ENCODE measurements at regions not wholly inside any gene's neighbourhood (a gene's known extent, or its start where the extent isn't known, plus 50 kb on each side); places are given as distances from the start of the nearest gene placed in this dataset.
"Not testable (repeated sequence)": the region's sequence is repeated elsewhere in the genome, so short reads cannot be mapped to it uniquely, and the experiment has no call there.

GRCh38 chr3:181921220-181921619 lies 209.5 kb downstream of the SOX2 start:
- DNase-seq: no peak

DNA sequence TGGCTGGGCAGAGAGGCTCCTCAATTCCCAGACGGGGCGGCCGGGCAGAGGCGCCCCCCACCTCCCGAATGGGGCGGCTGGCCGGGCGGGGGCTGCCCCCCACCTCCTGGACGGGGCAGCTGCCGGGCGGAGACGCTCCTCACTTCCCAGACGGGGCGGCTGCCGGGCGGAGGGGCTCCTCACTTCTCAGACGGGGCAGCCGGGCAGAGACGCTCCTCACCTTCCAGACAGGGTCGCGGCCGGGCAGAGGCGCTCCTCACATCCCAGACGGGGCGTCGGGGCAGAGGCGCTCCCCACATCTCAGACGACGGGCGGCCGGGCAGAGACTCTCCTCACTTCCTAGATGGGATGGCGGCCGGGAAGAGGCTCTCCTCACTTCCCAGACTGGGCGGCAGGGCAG lies 214.1 kb downstream of the SOX2 start:
- DNase-seq: not testable (repeated sequence)

- DNase-seq: no peak
Measured at GRCh38 chr3:181929501-181929900, 217.8 kb downstream of the SOX2 start.

- DNase-seq: no peak
Measured at GRCh38 chr3:181930105-181930504, 218.4 kb downstream of the SOX2 start.

- DNase-seq: no peak
Measured at GRCh38 chr3:181932039-181932438, 220.3 kb downstream of the SOX2 start.

- DNase-seq: no peak
Measured at GRCh38 chr3:181933052-181933618, 221.4 kb downstream of the SOX2 start.

GRCh38 chr3:181935915-181936314 lies 224.2 kb downstream of the SOX2 start:
- DNase-seq: no peak

DNA sequence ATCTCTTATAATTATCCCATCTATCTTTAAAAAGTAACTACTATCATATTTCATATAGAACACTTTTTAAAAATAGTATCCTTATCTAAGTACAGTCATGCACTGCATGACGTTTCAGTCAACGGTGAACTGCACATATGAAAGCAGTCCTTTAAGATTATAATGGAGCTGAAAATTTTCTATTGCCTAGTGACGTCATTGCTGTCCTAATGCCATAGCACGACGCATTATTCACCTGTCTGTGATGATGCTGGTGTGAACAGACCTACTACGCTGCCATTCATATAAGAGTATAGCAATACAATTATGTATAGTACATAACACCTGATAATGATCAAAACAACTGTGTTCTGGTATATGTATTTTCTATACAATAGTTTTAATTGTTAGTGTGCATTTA lies 225.0 kb downstream of the SOX2 start:
- DNase-seq: no peak

GRCh38 chr3:181938580-181938979 lies 226.9 kb downstream of the SOX2 start:
- DNase-seq: not testable (repeated sequence)

DNA sequence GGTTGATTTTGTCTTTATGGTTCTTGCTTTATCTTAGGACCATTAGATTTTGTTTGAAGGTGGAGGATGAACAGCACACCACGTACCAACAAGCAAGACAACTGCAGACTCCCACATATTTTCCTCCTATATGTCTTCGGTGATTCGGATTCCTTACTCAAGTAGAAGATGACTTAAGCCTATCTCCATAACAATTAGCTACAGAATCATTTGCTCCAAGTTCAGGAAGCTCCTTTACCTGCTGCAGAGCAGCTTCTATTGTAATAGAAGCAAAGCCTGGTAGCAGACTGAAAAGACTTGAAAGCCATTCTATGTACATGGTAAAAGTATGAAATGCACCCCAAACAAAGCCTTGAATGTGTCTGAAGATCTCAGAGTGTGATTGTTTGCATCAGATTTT lies 229.0 kb downstream of the SOX2 start:
- DNase-seq: no peak

GRCh38 chr3:181941250-181941649 lies 229.5 kb downstream of the SOX2 start:
- DNase-seq: no peak

DNA sequence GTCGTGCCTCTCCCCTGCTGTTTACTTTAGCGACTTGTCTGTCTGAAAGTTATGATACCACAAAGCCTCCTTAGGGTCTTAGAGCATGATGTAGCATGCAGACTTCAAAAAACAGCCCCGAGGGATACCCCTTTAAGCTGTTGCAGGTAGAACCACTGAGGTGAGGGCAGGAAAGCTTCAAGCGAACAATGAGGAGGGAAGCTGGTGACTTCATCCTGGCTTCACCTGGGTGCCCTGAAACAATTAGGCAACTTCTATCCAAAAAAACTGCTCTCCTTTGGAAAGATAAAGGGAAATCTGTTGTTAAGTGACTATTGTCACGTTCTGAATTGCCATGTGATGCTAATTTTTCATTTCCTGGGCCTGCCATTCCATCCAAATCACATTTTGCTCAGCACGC lies 231.6 kb downstream of the SOX2 start:
- DNase-seq: no peak

DNA sequence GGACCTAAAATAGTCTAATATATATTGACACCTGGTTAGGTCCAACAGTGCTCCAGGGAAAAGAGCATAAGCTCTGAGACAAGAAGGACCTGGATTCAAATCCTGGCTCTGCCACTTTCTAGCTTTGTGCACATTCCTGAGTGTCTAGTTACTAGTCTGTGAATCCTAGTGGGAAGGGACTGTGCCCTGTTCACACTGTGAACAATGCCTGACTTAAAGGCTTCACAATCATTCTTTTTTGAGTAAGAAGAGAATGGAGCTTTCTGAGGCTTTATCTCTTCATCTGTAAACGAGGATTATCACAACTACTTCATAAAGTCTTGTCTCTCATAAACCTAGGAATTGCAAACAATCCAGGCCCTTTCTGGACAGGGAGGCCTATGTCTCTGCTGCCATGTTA lies 235.9 kb downstream of the SOX2 start:
- DNase-seq: no peak

- no peak for DNase-seq
Measured at GRCh38 chr3:181948286-181948685, 236.6 kb downstream of the SOX2 start.

- no peak for DNase-seq
Measured at GRCh38 chr3:181952221-181952620, 240.5 kb downstream of the SOX2 start.

- no peak for DNase-seq
Measured at GRCh38 chr3:181952929-181953328, 241.2 kb downstream of the SOX2 start.

DNA sequence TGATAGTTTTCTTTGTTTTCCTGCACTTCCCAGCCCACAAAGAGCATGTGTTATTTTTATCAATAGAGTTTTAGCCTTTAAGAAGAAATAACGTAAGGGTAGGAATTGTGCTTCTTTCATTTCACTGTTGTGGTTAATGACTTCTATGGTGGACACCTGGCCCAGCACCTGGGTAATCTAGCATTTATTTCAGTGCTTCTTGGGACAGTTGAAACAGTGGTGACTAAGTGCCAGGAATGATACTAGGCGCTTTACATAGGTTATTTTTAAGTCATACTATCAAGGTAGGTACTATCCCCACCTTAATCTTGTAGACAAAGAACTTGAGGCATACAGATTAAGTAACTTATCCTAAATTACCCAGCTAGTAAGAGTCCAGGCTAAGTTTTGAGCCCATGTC lies 243.8 kb downstream of the SOX2 start:
- DNase-seq: no peak

DNA sequence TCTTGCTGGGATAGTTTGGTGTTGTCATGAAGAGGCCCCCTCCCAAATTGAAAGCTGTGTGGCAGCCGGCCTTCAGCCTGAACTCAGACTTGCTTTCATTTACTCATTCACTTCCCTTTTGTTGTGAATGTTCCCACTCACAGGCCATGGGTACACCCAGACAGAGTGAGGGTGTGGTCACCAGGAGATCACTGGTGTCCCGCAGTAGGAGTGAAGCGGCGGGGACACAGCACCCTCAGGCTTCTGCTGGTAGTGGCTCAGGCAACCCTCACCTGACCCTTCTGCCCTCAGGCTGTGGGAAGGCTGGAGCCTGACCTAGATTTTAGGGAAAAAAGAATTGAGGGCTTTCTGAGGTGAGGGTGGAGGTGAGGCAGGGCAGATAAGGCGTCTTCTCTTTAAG lies 244.4 kb downstream of the SOX2 start:
- no peak for DNase-seq

DNA sequence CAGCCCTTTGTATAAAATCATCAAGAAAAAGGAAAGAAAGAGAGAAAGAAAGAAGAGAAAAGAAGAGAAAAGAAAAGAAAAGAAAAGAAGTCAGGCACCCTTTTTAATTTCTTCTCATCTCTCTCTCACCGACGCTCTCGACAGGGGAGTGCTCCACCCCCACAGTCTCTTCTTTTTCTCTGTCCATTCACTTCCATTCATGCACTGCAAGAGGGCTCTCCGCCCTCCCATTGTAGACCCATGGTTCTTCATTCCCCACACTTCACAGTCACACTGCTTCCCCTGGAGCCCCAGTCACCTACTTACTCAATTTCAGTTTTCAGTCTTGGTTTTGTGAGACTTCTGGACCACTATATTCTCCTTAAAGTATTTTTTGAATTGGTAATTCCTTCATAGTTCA lies 254.7 kb downstream of the SOX2 start:
- DNase-seq: no peak

GRCh38 chr3:181969925-181970324 lies 258.2 kb downstream of the SOX2 start:
- no peak for DNase-seq

DNA sequence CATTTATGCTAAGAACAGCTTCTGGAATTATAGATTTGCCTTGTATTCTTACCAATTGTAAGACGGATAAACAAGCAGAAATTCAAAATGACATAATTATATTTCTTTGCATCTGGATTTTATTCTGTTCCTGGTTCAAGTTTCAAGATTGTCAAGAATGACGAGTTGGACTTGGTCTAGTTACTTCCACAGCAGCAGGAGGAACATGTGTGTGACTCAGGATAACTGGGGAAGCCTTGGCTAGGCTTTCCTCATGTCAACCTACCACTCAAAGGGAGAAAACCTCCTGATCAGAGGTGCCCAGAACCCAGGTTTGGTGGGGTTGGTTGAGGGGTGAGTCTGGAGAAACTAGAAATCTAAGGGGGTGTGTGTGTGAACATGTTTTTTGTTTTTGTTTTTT lies 259.7 kb downstream of the SOX2 start:
- DNase-seq: no peak

DNA sequence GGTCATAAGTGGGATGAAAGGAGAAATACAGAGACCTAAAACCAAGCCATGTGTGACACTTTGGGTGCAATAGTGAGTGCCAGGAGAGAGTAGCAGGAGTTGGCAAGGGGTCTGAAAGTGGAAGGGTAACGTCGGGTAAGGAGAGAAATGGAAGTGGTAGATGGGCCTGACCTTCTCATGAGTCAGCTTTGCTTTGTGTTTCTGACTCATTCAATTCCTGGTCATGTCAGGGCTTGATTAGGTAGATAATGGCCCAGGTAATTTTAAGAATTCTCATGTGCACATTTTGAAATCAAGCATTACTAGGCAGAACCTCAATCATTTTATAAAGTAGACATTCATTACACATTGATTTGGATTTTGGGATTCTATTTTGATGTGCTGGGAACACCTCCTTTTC lies 262.5 kb downstream of the SOX2 start:
- DNase-seq: no peak

DNA sequence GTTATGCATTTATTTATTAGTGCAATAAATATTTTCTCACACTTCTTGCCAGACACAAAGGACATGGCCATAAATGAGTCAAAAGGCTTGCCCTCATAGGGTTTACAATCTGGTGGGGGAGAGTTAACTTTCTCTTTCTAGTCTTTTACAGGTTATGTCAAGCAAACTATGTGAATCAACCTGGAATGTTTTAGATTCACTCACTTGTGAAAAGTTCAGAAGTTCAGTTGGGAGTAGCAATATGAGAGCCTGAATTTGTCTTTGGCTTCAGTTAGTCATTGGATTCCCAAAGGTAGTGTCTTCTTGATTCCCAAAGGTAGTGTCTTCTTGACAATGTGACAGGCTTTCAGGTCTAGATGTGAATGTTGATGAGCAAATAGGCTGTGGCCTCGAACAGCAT lies 264.8 kb downstream of the SOX2 start:
- DNase-seq: no peak

DNA sequence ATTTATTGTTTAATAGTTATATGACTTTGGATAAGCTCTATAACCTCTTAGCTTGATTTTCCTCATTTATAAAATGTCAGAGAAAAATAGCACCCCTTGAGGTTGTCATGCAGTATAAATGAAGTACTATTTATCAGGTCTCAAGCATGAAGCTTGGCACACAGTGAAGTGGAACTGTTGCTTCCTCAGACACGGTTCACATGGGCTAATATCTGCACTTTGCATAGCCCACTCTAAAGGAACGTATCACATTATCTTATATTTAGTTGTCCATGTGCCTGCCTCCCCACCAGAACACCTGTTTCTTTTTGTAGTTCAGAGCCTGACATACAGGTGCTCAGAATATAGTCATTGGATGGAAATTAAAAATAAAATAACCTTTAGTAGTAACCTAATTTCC lies 273.7 kb downstream of the SOX2 start:
- DNase-seq: no peak

DNA sequence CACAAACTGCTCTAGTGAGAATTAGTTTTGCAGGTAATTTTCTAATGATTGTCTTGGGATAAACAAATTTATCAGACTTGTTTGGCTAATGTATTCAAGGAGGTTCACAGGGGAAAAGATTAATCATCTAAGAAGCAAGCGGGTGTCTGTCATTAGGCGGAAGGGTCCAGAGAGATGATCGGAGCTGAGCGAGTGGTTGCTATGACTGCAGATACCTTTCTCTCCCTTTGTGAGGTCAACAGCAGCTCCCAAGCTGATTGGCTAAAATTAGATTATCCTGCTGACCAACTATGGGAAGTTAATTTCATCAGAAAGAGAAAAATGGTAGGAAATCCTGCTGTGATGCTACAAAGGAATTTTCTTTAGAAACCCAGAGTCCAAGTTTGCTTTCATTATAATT lies 276.0 kb downstream of the SOX2 start:
- DNase-seq: no peak
